ENCODE measurements at regions not wholly inside any gene's neighbourhood (a gene's known extent, or its start where the extent isn't known, plus 50 kb on each side); places are given as distances from the start of the nearest gene placed in this dataset.

DNA sequence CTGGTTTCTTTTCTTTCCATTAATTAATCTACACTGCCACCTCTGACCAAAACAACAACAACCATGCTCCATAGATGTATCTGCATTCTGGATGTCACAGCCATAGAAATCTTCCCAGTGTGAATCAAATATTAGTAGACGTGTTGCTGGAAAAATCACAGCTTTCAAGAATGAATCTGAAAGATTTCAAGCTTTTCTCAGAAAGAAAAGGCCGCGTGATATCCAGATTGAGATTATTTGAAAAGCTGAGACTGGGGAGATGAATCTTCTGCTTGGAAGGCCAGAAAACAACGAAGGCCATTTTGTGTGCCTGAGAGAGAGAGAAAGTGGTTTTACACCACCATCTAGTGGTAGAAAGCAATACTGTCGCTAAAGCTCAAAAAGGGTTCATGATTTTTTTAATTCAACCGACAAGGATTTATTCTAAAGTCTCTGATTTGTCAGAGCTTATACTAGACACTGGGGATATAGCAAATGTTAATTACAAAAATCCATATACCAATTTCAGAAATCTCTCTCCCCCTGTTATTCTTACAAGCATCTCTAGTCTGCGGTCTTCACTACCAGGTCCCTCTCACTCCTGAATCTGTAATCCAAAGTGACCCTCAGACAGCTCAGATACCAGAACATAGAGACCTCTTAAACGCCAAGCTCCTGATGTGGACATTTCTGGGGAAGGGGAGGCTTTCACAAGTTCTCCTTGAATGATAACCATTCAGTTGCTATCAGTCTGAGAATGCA is 87.5 kb upstream of the SGIP1 start:
- WGBS, 2 donors = 19 to 23% methylated on average over 8 of the region's 8 CpGs
- no peak for TF ChIP-seq POLR2A (IDR thresholded peaks at IDR 0.05)
- TF ChIP-seq, protein P1, sequence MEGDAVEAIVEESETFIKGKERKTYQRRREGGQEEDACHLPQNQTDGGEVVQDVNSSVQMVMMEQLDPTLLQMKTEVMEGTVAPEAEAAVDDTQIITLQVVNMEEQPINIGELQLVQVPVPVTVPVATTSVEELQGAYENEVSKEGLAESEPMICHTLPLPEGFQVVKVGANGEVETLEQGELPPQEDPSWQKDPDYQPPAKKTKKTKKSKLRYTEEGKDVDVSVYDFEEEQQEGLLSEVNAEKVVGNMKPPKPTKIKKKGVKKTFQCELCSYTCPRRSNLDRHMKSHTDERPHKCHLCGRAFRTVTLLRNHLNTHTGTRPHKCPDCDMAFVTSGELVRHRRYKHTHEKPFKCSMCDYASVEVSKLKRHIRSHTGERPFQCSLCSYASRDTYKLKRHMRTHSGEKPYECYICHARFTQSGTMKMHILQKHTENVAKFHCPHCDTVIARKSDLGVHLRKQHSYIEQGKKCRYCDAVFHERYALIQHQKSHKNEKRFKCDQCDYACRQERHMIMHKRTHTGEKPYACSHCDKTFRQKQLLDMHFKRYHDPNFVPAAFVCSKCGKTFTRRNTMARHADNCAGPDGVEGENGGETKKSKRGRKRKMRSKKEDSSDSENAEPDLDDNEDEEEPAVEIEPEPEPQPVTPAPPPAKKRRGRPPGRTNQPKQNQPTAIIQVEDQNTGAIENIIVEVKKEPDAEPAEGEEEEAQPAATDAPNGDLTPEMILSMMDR (IDR thresholded peaks at IDR 0.05) = peak; percentile 89 to 92 (median 90)
- DNase-seq = peak; percentile 30
- intact Hi-C loops (cut with DNase I; ENCODE audit: low total_unique reads) = loop anchor here (5.0 kb wide), 1 partner anchor 179 kb away; no protein-coding TSS in a partner anchor
- H3K36me3 ChIP-seq (ENCODE audit: low read depth, missing control alignments) = no peaks in the 10 kb centered on the region
- H3K9me3 ChIP-seq = no peaks in the 10 kb centered on the region
- peak overlapping the region in 1 of 2 donors; percentile 63 for H3K27ac ChIP-seq
- no peak overlapping the region for H3K4me3 ChIP-seq
- H3K27me3 ChIP-seq = no peaks in the 10 kb centered on the region
- H3K4me1 ChIP-seq = peaks cover 7% of the 10 kb centered on the region

DNA sequence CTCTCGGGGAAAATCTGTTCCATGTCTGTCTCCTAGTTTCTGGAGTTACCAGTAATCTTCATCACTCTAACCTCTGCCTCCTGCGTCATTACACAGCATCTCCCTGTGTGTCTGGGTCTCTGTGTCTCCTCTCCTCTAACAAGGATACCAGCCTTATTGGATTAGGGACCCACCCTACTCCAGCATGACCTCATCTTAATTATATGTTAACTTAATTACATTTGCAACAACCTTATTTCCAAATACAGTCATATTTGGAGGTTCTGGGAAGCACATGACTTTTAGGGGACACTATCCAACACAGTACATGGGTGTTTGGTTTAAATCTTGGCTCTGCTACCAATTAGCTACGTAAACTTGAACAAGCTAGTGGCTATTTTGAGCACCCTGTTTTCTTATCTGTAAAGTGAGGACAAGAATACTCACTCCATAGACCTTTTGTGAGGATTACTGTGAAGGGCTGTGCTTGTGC is 83.9 kb upstream of the SGIP1 start:
- H3K36me3 ChIP-seq (ENCODE audit: low read depth, missing control alignments) = no peaks in the 10 kb centered on the region
- no peaks in the 10 kb centered on the region for H3K27me3 ChIP-seq
- H3K9me3 ChIP-seq = no peaks in the 10 kb centered on the region
- no peak for TF ChIP-seq POLR2A (IDR thresholded peaks at IDR 0.05)
- TF ChIP-seq, protein P1 (IDR thresholded peaks at IDR 0.05) = no peak
- H3K27ac ChIP-seq = peak overlapping the region in 1 of 2 donors; percentile 2
- intact Hi-C loops (cut with DNase I; ENCODE audit: low total_unique reads) = no loop called here
- 46 to 53% methylated on average over 3 of the region's 3 CpGs for WGBS, 2 donors
- no peak for DNase-seq
- no peak overlapping the region for H3K4me3 ChIP-seq
- H3K4me1 ChIP-seq = peaks cover 7% of the 10 kb centered on the region

DNA sequence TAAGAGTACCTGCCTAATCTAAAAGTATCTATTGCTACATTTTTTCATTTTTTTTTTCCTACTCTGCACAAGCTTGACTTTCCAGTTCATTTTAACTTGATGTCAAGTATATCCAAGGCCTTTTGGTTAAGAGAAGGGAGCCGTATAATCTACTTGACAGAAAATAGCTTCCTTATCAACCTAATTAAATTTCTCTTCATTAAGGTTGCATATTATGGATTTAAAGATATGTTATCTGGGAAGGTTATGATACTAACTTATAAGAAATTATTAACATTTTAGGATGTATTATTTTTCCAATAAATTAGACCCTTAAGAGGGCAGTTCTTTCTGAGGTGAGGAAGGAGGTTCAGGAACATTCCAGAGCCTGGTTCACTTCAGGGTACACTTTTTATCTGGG is 83.1 kb upstream of the SGIP1 start:
- H3K27ac ChIP-seq = no peak overlapping the region
- WGBS, 2 donors = 62 to 70% methylated on average over 1 of the region's 1 CpG
- no peaks in the 10 kb centered on the region for H3K27me3 ChIP-seq
- TF ChIP-seq POLR2A (IDR thresholded peaks at IDR 0.05) = no peak
- TF ChIP-seq, protein P1 (IDR thresholded peaks at IDR 0.05) = no peak
- no peaks in the 10 kb centered on the region for H3K36me3 ChIP-seq (ENCODE audit: low read depth, missing control alignments)
- no peaks in the 10 kb centered on the region for H3K9me3 ChIP-seq
- DNase-seq = no peak
- intact Hi-C loops (cut with DNase I; ENCODE audit: low total_unique reads) = no loop called here
- peaks cover 7% of the 10 kb centered on the region for H3K4me1 ChIP-seq
- no peak overlapping the region for H3K4me3 ChIP-seq

DNA sequence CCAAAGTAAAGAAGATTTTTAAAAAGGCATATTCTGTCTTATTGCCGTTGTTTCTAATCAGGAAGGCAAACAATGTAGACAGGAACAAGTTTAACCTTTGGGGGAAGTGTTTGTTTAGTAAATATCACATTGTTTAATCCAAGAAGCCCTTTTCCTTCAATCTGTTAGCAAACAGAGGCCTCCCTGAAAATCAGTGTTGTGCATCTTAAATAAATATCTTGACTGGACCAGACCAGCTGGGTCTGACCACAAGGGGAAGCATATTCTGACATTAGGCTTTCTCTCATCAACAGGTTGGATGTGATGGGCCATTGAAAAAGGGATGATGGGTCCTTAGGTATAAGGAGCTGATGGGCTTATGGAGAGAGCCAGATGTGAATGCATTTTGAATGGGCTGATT is 81.8 kb upstream of the SGIP1 start:
- Histone ChIP-seq H3K36me3 (ENCODE audit: low read depth, missing control alignments) (no peaks in the 10 kb centered on the region), H3K4me1 (peaks cover 7% of the 10 kb centered on the region), H3K4me3 (no peak overlapping the region), H3K27ac (no peak overlapping the region), H3K27me3 (no peaks in the 10 kb centered on the region), H3K9me3 (no peaks in the 10 kb centered on the region)
- WGBS, 2 donors = 77 to 81% methylated on average over 1 of the region's 1 CpG
- intact Hi-C loops (cut with DNase I; ENCODE audit: low total_unique reads) = no loop called here
- no peak for DNase-seq
- TF ChIP-seq, protein P1 (IDR thresholded peaks at IDR 0.05) = no peak

DNA sequence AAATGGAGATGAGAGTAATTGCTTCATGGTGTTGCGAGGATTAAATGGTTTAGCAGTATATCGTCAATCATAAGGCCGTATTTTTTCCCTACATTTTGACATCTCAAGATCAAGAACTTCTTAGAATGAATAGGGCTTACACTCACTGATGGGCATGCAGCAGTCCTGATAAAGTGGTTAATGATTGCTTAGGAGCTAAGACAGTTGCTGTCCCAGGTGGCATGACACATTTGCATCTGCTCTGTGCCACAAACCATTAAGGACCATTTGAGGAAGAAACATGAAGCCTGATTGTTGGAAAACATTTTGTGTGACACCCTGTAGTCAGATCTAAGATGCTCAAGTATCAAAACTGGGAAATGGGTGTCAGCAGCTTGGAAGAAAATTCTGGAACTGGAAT is 81.0 kb upstream of the SGIP1 start:
- Histone ChIP-seq H3K27ac (no peak overlapping the region), H3K4me1 (peaks cover 7% of the 10 kb centered on the region), H3K27me3 (no peaks in the 10 kb centered on the region), H3K9me3 (no peaks in the 10 kb centered on the region), H3K4me3 (no peak overlapping the region), H3K36me3 (ENCODE audit: low read depth, missing control alignments) (no peaks in the 10 kb centered on the region)
- TF ChIP-seq, protein P1 (IDR thresholded peaks at IDR 0.05) = no peak
- TF ChIP-seq POLR2A (IDR thresholded peaks at IDR 0.05) = no peak
- DNase-seq = no peak
- intact Hi-C loops (cut with DNase I; ENCODE audit: low total_unique reads) = no loop called here
- WGBS, 2 donors = 92 to 97% methylated on average over 3 of the region's 3 CpGs
